Mesodermal cell (in vitro differentiated cells): ENCODE measurements at regions not wholly inside any gene's neighbourhood (a gene's known extent, or its start where the extent isn't known, plus 50 kb on each side); places are given as distances from the start of the nearest gene placed in this dataset.
"Not testable (repeated sequence)": the region's sequence is repeated elsewhere in the genome, so short reads cannot be mapped to it uniquely, and the experiment has no call there.

Experiments used
- H3K27ac ChIP-seq: 2 replicates; pipeline ENCODE4 v1.7.0; 2013; ENCODE audit warnings: mild to moderate bottlenecking, low read depth, low read length, moderate library complexity; ENCODE audit not compliant: severe bottlenecking
- H3K36me3 ChIP-seq: 2 replicates; pipeline ENCODE4 v1.7.1; 2013; ENCODE audit warnings: mild to moderate bottlenecking, low read length, moderate library complexity; ENCODE audit not compliant: control insufficient read depth, insufficient read depth
- H3K4me1 ChIP-seq: one replicate; pipeline ENCODE4 v1.7.1; 2013; ENCODE audit warnings: mild to moderate bottlenecking, low read length; ENCODE audit not compliant: insufficient read depth, control insufficient read depth, poor library complexity, severe bottlenecking
- H3K4me3 ChIP-seq: 2 replicates; pipeline ENCODE4 v1.7.0; 2013; ENCODE audit warnings: low read length, control low read depth, mild to moderate bottlenecking; ENCODE audit not compliant: insufficient read depth, poor library complexity, severe bottlenecking; ENCODE audit errors: extremely low read depth
- H3K9me3 ChIP-seq: 2 replicates; pipeline ENCODE4 v1.7.1; 2013; ENCODE audit warnings: mild to moderate bottlenecking, low read length, moderate library complexity; ENCODE audit not compliant: control insufficient read depth
- WGBS, 2 experiments: methylation state at CpG; one replicate each; pipeline ENCODE4 v1.1.5; 2013; ENCODE audit warnings: missing lambda C conversion rate in 2 of 2; ENCODE audit not compliant: insufficient coverage in 2 of 2; 5-methylcytosine and 5-hydroxymethylcytosine counted together

GRCh38 chr9:85452841-85453240 is 288.9 kb downstream of the AGTPBP1 start:
- H3K4me1 ChIP-seq = no peaks in the 10 kb centered on the region
- H3K36me3 ChIP-seq = no peaks in the 10 kb centered on the region
- no CpG with 5 or more reads among the region's 1 CpG for WGBS, 2 experiments
- no peak overlapping the region for H3K27ac ChIP-seq
- H3K9me3 ChIP-seq = no peaks in the 10 kb centered on the region
- no peak overlapping the region for H3K4me3 ChIP-seq

GRCh38 chr9:85451680-85452079 is 290.1 kb downstream of the AGTPBP1 start:
- WGBS, 2 experiments = 81% methylated on average over 2 of the region's 3 CpGs; no CpG with 5 or more reads in 1 of the 2 experiments
- no peaks in the 10 kb centered on the region for H3K4me1 ChIP-seq

GRCh38 chr9:85445887-85446286 is 295.9 kb downstream of the AGTPBP1 start:
- H3K27ac ChIP-seq = no peak overlapping the region
- H3K9me3 ChIP-seq = no peaks in the 10 kb centered on the region
- no peak overlapping the region for H3K4me3 ChIP-seq
- no peaks in the 10 kb centered on the region for H3K36me3 ChIP-seq
- H3K4me1 ChIP-seq = no peaks in the 10 kb centered on the region

More at GRCh38 chr9:85451680-85452079, 290.1 kb downstream of the AGTPBP1 start:
- H3K36me3 ChIP-seq = no peaks in the 10 kb centered on the region
- H3K9me3 ChIP-seq = no peaks in the 10 kb centered on the region
- no peak overlapping the region for H3K4me3 ChIP-seq
- H3K27ac ChIP-seq = no peak overlapping the region

GRCh38 chr9:85444243-85444642 is 297.5 kb downstream of the AGTPBP1 start:
- no peak overlapping the region for H3K4me3 ChIP-seq
- 67% methylated on average over 4 of the region's 5 CpGs; no CpG with 5 or more reads in 1 of the 2 experiments for WGBS, 2 experiments

GRCh38 chr9:85443190-85443598 is 298.6 kb downstream of the AGTPBP1 start:
- no peaks in the 10 kb centered on the region for H3K4me1 ChIP-seq
- no peaks in the 10 kb centered on the region for H3K36me3 ChIP-seq
- no peak overlapping the region for H3K4me3 ChIP-seq
- H3K27ac ChIP-seq = no peak overlapping the region
- 86 to 87% methylated on average over 7 of the region's 7 CpGs for WGBS, 2 experiments
- no peaks in the 10 kb centered on the region for H3K9me3 ChIP-seq

More at GRCh38 chr9:85444243-85444642, 297.5 kb downstream of the AGTPBP1 start:
- H3K9me3 ChIP-seq = no peaks in the 10 kb centered on the region
- H3K36me3 ChIP-seq = no peaks in the 10 kb centered on the region
- no peak overlapping the region for H3K27ac ChIP-seq
- H3K4me1 ChIP-seq = no peaks in the 10 kb centered on the region

GRCh38 chr9:85439791-85440190 is 302.0 kb downstream of the AGTPBP1 start:
- Histone ChIP-seq H3K36me3 (no peaks in the 10 kb centered on the region), H3K27ac (no peak overlapping the region), H3K4me3 (no peak overlapping the region), H3K4me1 (no peaks in the 10 kb centered on the region), H3K9me3 (no peaks in the 10 kb centered on the region)
- WGBS, 2 experiments = 87 to 90% methylated on average over 6 to 7 of the region's 7 CpGs

GRCh38 chr9:85433956-85434355 is 307.8 kb downstream of the AGTPBP1 start:
- not testable (repeated sequence) for H3K27ac ChIP-seq, H3K36me3 ChIP-seq, H3K4me3 ChIP-seq, H3K9me3 ChIP-seq, H3K4me1 ChIP-seq
- 89 to 100% methylated on average over 2 of the region's 2 CpGs for whole genome bisulfite sequencing, 2 experiments

GRCh38 chr9:85433551-85433950 is 308.2 kb downstream of the AGTPBP1 start:
- not testable (repeated sequence) for H3K36me3 ChIP-seq, H3K4me3 ChIP-seq, H3K27ac ChIP-seq, H3K4me1 ChIP-seq, H3K9me3 ChIP-seq
- WGBS, 2 experiments = 80 to 100% methylated on average over 1 to 2 of the region's 3 CpGs

- WGBS, 2 experiments = 95 to 98% methylated on average over 5 to 8 of the region's 8 CpGs
- Histone ChIP-seq H3K36me3 (no peaks in the 10 kb centered on the region), H3K4me1 (peaks cover 2% of the 10 kb centered on the region), H3K4me3 (no peak overlapping the region), H3K9me3 (no peaks in the 10 kb centered on the region), H3K27ac (no peak overlapping the region)
Observed at GRCh38 chr9:85433046-85433445, 308.7 kb downstream of the AGTPBP1 start.

GRCh38 chr9:85432599-85432998 is 309.2 kb downstream of the AGTPBP1 start:
- no peak overlapping the region for H3K27ac ChIP-seq
- 83 to 93% methylated on average over 2 of the region's 3 CpGs for WGBS, 2 experiments
- H3K4me3 ChIP-seq = no peak overlapping the region
- no peaks in the 10 kb centered on the region for H3K9me3 ChIP-seq
- H3K4me1 ChIP-seq = peaks cover 2% of the 10 kb centered on the region
- no peaks in the 10 kb centered on the region for H3K36me3 ChIP-seq

- no peak overlapping the region for H3K27ac ChIP-seq
- no peaks in the 10 kb centered on the region for H3K36me3 ChIP-seq
- H3K9me3 ChIP-seq = no peaks in the 10 kb centered on the region
- WGBS, 2 experiments = 100% methylated on average over 1 to 2 of the region's 3 CpGs
- no peak overlapping the region for H3K4me3 ChIP-seq
- peaks cover 2% of the 10 kb centered on the region for H3K4me1 ChIP-seq
Observed at GRCh38 chr9:85431339-85432102, 310.2 kb downstream of the AGTPBP1 start.
